Lower lobe of right lung (tissue), 2 donors: ENCODE measurements at regions not wholly inside any gene's neighbourhood (a gene's known extent, or its start where the extent isn't known, plus 50 kb on each side); places are given as distances from the start of the nearest gene placed in this dataset.
"Not testable (repeated sequence)": the region's sequence is repeated elsewhere in the genome, so short reads cannot be mapped to it uniquely, and the experiment has no call there.

ENCODE experiments used
- ATAC-seq, 2 donors: fragments of 200-7000 bp; cut with Tn5 transposase; one replicate each; pipeline ENCODE4 v1.9.1; 2020 to 2022; ENCODE audit warnings: mild to moderate bottlenecking in 2 of 2, moderate library complexity in 2 of 2
- DNase-seq: peaks from one replicate; pipeline ENCODE4 v3.0.0-alpha.2; 2020
- H3K27ac ChIP-seq: fragments of 200-600 bp; one replicate; pipeline ENCODE4 v1.8.0; 2022
- H3K27me3 ChIP-seq: fragments of 200-600 bp; one replicate; pipeline ENCODE4 v1.8.0; 2022; ENCODE audit warnings: low read depth
- H3K36me3 ChIP-seq: fragments of 200-600 bp; one replicate; pipeline ENCODE4 v1.8.0; 2022; ENCODE audit warnings: mild to moderate bottlenecking
- H3K4me1 ChIP-seq: fragments of 200-600 bp; one replicate; pipeline ENCODE4 v1.8.0; 2022
- H3K4me3 ChIP-seq: fragments of 200-600 bp; one replicate; pipeline ENCODE4 v1.8.0; 2022; ENCODE audit warnings: mild to moderate bottlenecking
- H3K9me3 ChIP-seq: fragments of 200-600 bp; one replicate; pipeline ENCODE4 v1.8.0; 2022
- CTCF ChIP-seq: fragments of 200-600 bp; IDR thresholded peaks from one replicate; pipeline ENCODE4 v1.8.0; 2022; ENCODE audit warnings: antibody characterized with exemption, mild to moderate bottlenecking
- intact Hi-C: fragments of 100-400 bp; cut with DNase I; formaldehyde crosslinking; loops from one replicate; pipeline ENCODE4 v1.11.0; 2022
- donor health status: DM: no; HTN: yes; CAD: no; lungs with severe emphysema.

- Histone ChIP-seq H3K4me1 (no peaks in the 10 kb centered on the region), H3K27ac (no peak overlapping the region), H3K27me3 (no peaks in the 10 kb centered on the region), H3K36me3 (no peaks in the 10 kb centered on the region), H3K4me3 (no peak overlapping the region), H3K9me3 (peaks cover 5% of the 10 kb centered on the region)
- intact Hi-C loops = no loop called here
- no peak for ATAC-seq
- TF ChIP-seq CTCF = no peak
- DNase-seq = no peak
Measured at GRCh38 chr19:57031106-57031505, 88.7 kb upstream of the USP29 start.

GRCh38 chr19:57033576-57033975, 86.2 kb upstream of the USP29 start:
- no peaks in the 10 kb centered on the region for H3K36me3 ChIP-seq
- no peak overlapping the region for H3K4me3 ChIP-seq
- intact Hi-C loops = no loop called here
- TF ChIP-seq CTCF = no peak
- no peaks in the 10 kb centered on the region for H3K27me3 ChIP-seq
- H3K9me3 ChIP-seq = peaks cover 5% of the 10 kb centered on the region
- no peak for ATAC-seq
- DNase-seq = no peak
- H3K4me1 ChIP-seq = no peaks in the 10 kb centered on the region
- no peak overlapping the region for H3K27ac ChIP-seq

- DNase-seq = no peak
- Histone ChIP-seq H3K27ac (no peak overlapping the region), H3K36me3 (no peaks in the 10 kb centered on the region), H3K4me1 (no peaks in the 10 kb centered on the region), H3K27me3 (no peaks in the 10 kb centered on the region), H3K9me3 (peaks cover 5% of the 10 kb centered on the region), H3K4me3 (no peak overlapping the region)
- TF ChIP-seq CTCF = no peak
- ATAC-seq = no peak
- intact Hi-C loops = no loop called here
Measured at GRCh38 chr19:57034544-57034943, 85.2 kb upstream of the USP29 start.

GRCh38 chr19:57035740-57036139, 84.0 kb upstream of the USP29 start:
- H3K4me1 ChIP-seq, H3K36me3 ChIP-seq, ATAC-seq, H3K9me3 ChIP-seq, H3K27me3 ChIP-seq, DNase-seq, intact Hi-C loops, H3K4me3 ChIP-seq, H3K27ac ChIP-seq: not testable (repeated sequence)

- H3K9me3 ChIP-seq = peaks cover 3% of the 10 kb centered on the region
- intact Hi-C loops = no loop called here
- no peaks in the 10 kb centered on the region for H3K27me3 ChIP-seq
- DNase-seq (no peak), ATAC-seq (no peak)
- no peak overlapping the region for H3K4me3 ChIP-seq
- H3K36me3 ChIP-seq = no peaks in the 10 kb centered on the region
- H3K27ac ChIP-seq = no peak overlapping the region
- no peak for TF ChIP-seq CTCF
- no peaks in the 10 kb centered on the region for H3K4me1 ChIP-seq
Measured at GRCh38 chr19:57037556-57037955, 82.2 kb upstream of the USP29 start.

- no peak overlapping the region for H3K4me3 ChIP-seq
- no peak for ATAC-seq
Measured at GRCh38 chr19:57047743-57048142, 72.0 kb upstream of the USP29 start.

More at GRCh38 chr19:57047743-57048142, 72.0 kb upstream of the USP29 start:
- H3K36me3 ChIP-seq = no peaks in the 10 kb centered on the region
- DNase-seq = no peak
- intact Hi-C loops = no loop called here
- no peaks in the 10 kb centered on the region for H3K4me1 ChIP-seq
- H3K27ac ChIP-seq = no peak overlapping the region
- TF ChIP-seq CTCF = no peak
- H3K27me3 ChIP-seq = no peaks in the 10 kb centered on the region
- peaks cover 13% of the 10 kb centered on the region for H3K9me3 ChIP-seq
